ENCODE measurements at regions not wholly inside any gene's neighbourhood (a gene's known extent, or its start where the extent isn't known, plus 50 kb on each side); places are given as distances from the start of the nearest gene placed in this dataset.
"Not testable (repeated sequence)": the region's sequence is repeated elsewhere in the genome, so short reads cannot be mapped to it uniquely, and the experiment has no call there.

DNA sequence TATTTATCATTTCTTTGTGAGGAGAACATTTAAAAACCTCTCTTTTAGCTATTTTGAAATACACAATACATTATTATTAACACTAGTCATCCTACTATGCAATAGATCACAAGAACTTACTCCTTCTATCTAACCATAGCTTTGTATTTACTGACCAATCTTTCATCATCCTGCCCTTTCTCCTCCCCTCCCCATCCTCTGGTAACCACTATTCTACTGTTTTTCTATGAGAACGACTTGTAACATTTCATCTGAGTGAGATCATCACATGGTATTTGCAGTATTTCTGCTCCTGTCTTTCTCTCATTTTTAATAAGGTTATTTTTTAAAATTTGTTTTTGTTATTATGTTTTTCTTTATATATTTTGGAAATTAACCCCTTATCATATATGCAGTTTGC is 331.8 kb downstream of the TEX13C start:
- ChIA-PET POLR2A (no interaction called here), CTCF (no interaction called here)
- Mint-ChIP-seq H3K4me1 (no peaks in the 10 kb centered on the region), H3K27me3 (no peaks in the 10 kb centered on the region), H3K9me3 (no peaks in the 10 kb centered on the region), H3K36me3 (ENCODE audit: low read depth) (no peaks in the 10 kb centered on the region), H3K4me3 (no peak overlapping the region), H3K27ac (no peak overlapping the region)
- DNase-seq, result no peak

DNA sequence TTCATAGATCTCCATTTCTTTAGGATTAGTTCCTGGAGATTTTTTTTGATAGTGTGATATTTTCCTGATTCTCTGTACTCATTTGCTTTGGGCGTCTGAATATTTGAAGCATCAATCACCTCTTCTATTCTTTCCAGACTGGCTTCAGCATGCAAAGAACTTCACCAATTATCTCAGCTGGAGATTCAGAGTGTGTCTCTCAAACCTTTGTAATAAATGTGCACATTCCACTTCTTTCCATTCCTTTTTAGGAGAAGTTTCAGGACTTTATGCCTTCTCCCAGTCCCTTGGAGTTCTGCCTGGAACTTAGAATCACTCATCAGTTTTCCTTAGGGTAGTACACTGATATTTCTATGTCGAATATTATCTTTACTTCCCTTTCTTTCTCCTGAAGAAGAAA is 334.8 kb downstream of the TEX13C start:
- Mint-ChIP-seq H3K4me3 (no peak overlapping the region), H3K36me3 (ENCODE audit: low read depth) (no peaks in the 10 kb centered on the region), H3K27me3 (no peaks in the 10 kb centered on the region), H3K4me1 (no peaks in the 10 kb centered on the region), H3K27ac (no peak overlapping the region), H3K9me3 (no peaks in the 10 kb centered on the region)
- POLR2A ChIA-PET, result no interaction called here
- CTCF ChIA-PET, result no interaction called here
- DNase-seq, result no peak

- H3K9me3 Mint-ChIP-seq, result no peaks in the 10 kb centered on the region
- no peaks in the 10 kb centered on the region for H3K4me1 Mint-ChIP-seq
- CTCF ChIA-PET, result no interaction called here
These were observed 354.1 kb downstream of the TEX13C start for GRCh38 chrX:125673758-125674157.

DNA sequence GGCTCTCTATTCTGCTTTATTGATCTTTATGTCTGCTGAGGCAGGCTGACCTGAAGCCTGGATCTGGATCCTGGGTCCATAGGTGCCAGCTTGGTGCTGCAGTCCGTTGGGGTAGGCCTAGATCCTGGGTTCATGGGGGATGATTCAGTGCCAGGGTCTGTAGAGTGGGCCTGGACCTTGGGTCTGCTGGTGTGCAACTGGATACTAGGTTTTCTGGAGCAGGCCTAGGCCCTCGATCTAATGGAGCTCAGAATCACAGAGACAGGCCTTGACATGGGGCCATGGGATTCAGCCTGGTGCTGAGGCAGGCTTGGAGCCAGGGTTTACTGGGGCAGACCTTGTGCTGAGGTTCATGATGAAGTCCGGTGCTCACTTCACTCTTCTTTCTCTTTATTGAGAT is 358.6 kb downstream of the TEX13C start:
- Mint-ChIP-seq H3K4me3 (no peak overlapping the region), H3K27me3 (no peaks in the 10 kb centered on the region), H3K27ac (no peak overlapping the region), H3K9me3 (no peaks in the 10 kb centered on the region), H3K36me3 (ENCODE audit: low read depth) (no peaks in the 10 kb centered on the region), H3K4me1 (no peaks in the 10 kb centered on the region)
- POLR2A ChIA-PET, result no interaction called here
- no peak for DNase-seq
- CTCF ChIA-PET, result no interaction called here

More at GRCh38 chrX:125673758-125674157, 354.1 kb downstream of the TEX13C start:
- Mint-ChIP-seq H3K27ac (no peak overlapping the region), H3K36me3 (ENCODE audit: low read depth) (no peaks in the 10 kb centered on the region), H3K27me3 (no peaks in the 10 kb centered on the region), H3K4me3 (no peak overlapping the region)
- DNase-seq, result no peak
- POLR2A ChIA-PET, result no interaction called here

- Mint-ChIP-seq H3K27ac (no peak overlapping the region), H3K4me3 (no peak overlapping the region), H3K27me3 (no peaks in the 10 kb centered on the region), H3K36me3 (ENCODE audit: low read depth) (no peaks in the 10 kb centered on the region), H3K9me3 (no peaks in the 10 kb centered on the region), H3K4me1 (no peaks in the 10 kb centered on the region)
- ChIA-PET POLR2A (no interaction called here), CTCF (no interaction called here)
- DNase-seq, result no peak
These were observed 360.7 kb downstream of the TEX13C start for GRCh38 chrX:125680366-125680765.

GRCh38 chrX:125681058-125681457 is 361.4 kb downstream of the TEX13C start:
- DNase-seq, result no peak
- Mint-ChIP-seq H3K27ac (no peak overlapping the region), H3K4me3 (no peak overlapping the region), H3K36me3 (ENCODE audit: low read depth) (no peaks in the 10 kb centered on the region), H3K4me1 (no peaks in the 10 kb centered on the region), H3K27me3 (no peaks in the 10 kb centered on the region), H3K9me3 (no peaks in the 10 kb centered on the region)
- POLR2A ChIA-PET, result no interaction called here
- CTCF ChIA-PET, result no interaction called here

GRCh38 chrX:125681507-125681906 is 361.8 kb downstream of the TEX13C start:
- no peaks in the 10 kb centered on the region for H3K9me3 Mint-ChIP-seq
- no peaks in the 10 kb centered on the region for H3K4me1 Mint-ChIP-seq
- no peak overlapping the region for H3K4me3 Mint-ChIP-seq
- H3K36me3 Mint-ChIP-seq (ENCODE audit: low read depth), result no peaks in the 10 kb centered on the region
- DNase-seq, result no peak
- H3K27ac Mint-ChIP-seq, result no peak overlapping the region
- POLR2A ChIA-PET, result no interaction called here
- no peaks in the 10 kb centered on the region for H3K27me3 Mint-ChIP-seq
- CTCF ChIA-PET, result no interaction called here

GRCh38 chrX:125690522-125690921 is 370.9 kb downstream of the TEX13C start:
- H3K4me3 Mint-ChIP-seq; POLR2A ChIA-PET; CTCF ChIA-PET; H3K27me3 Mint-ChIP-seq; H3K4me1 Mint-ChIP-seq; H3K36me3 Mint-ChIP-seq (ENCODE audit: low read depth); H3K27ac Mint-ChIP-seq; H3K9me3 Mint-ChIP-seq; DNase-seq: not testable (repeated sequence)

DNA sequence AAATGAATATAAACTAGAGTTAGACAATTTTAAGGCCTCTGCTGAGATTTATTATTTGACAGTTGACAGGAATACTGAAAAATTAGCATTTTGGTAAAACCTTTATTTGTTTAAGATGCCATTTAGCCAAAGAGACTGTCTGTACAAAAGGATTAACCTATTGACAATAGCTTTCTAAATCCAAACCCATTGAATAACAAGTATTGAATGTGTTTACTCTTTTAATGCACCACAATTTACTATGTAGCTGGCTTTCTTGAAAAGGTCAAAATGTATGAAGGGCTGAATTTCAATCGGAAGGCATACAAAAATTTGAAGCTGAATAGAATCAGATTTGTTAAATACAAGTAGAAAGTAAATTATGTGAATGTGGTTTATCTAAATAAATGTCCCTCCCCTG is 374.5 kb downstream of the TEX13C start:
- H3K27me3 Mint-ChIP-seq, result no peaks in the 10 kb centered on the region
- CTCF ChIA-PET, result no interaction called here
- H3K9me3 Mint-ChIP-seq, result no peaks in the 10 kb centered on the region
- H3K36me3 Mint-ChIP-seq (ENCODE audit: low read depth), result no peaks in the 10 kb centered on the region
- no peak for DNase-seq
- no peaks in the 10 kb centered on the region for H3K4me1 Mint-ChIP-seq
- POLR2A ChIA-PET, result no interaction called here
- H3K27ac Mint-ChIP-seq, result no peak overlapping the region
- no peak overlapping the region for H3K4me3 Mint-ChIP-seq

- Mint-ChIP-seq H3K27ac (no peak overlapping the region), H3K4me3 (no peak overlapping the region), H3K4me1 (no peaks in the 10 kb centered on the region), H3K27me3 (no peaks in the 10 kb centered on the region), H3K36me3 (ENCODE audit: low read depth) (no peaks in the 10 kb centered on the region), H3K9me3 (no peaks in the 10 kb centered on the region)
- ChIA-PET CTCF (no interaction called here), POLR2A (no interaction called here)
- no peak for DNase-seq
These were observed 389.4 kb downstream of the TEX13C start for GRCh38 chrX:125709074-125709473.

GRCh38 chrX:125709532-125709931 is 389.9 kb downstream of the TEX13C start:
- Mint-ChIP-seq H3K4me3 (no peak overlapping the region), H3K27me3 (no peaks in the 10 kb centered on the region), H3K9me3 (no peaks in the 10 kb centered on the region), H3K36me3 (ENCODE audit: low read depth) (no peaks in the 10 kb centered on the region), H3K4me1 (no peaks in the 10 kb centered on the region), H3K27ac (no peak overlapping the region)
- no peak for DNase-seq
- POLR2A ChIA-PET, result no interaction called here
- CTCF ChIA-PET, result no interaction called here

- no peaks in the 10 kb centered on the region for H3K4me1 Mint-ChIP-seq
- no peak overlapping the region for H3K4me3 Mint-ChIP-seq
- H3K27ac Mint-ChIP-seq, result no peak overlapping the region
- H3K27me3 Mint-ChIP-seq, result no peaks in the 10 kb centered on the region
- DNase-seq, result no peak
- POLR2A ChIA-PET, result no interaction called here
- H3K9me3 Mint-ChIP-seq, result no peaks in the 10 kb centered on the region
- H3K36me3 Mint-ChIP-seq (ENCODE audit: low read depth), result no peaks in the 10 kb centered on the region
- CTCF ChIA-PET, result no interaction called here
These were observed 390.9 kb downstream of the TEX13C start for GRCh38 chrX:125710403-125711062.

- POLR2A ChIA-PET, result no interaction called here
- no peaks in the 10 kb centered on the region for H3K27me3 Mint-ChIP-seq
- H3K4me1 Mint-ChIP-seq, result no peaks in the 10 kb centered on the region
- no peak overlapping the region for H3K27ac Mint-ChIP-seq
- DNase-seq, result no peak
- no peaks in the 10 kb centered on the region for H3K9me3 Mint-ChIP-seq
- H3K4me3 Mint-ChIP-seq, result no peak overlapping the region
- CTCF ChIA-PET, result no interaction called here
- H3K36me3 Mint-ChIP-seq (ENCODE audit: low read depth), result no peaks in the 10 kb centered on the region
These were observed 391.4 kb downstream of the TEX13C start for GRCh38 chrX:125711103-125711502.

- no peaks in the 10 kb centered on the region for H3K4me1 Mint-ChIP-seq
- ChIA-PET POLR2A (no interaction called here), CTCF (no interaction called here)
- H3K27me3 Mint-ChIP-seq, result no peaks in the 10 kb centered on the region
- no peaks in the 10 kb centered on the region for H3K36me3 Mint-ChIP-seq (ENCODE audit: low read depth)
- no peak overlapping the region for H3K27ac Mint-ChIP-seq
- no peak for DNase-seq
- H3K9me3 Mint-ChIP-seq, result no peaks in the 10 kb centered on the region
- no peak overlapping the region for H3K4me3 Mint-ChIP-seq
These were observed 394.0 kb downstream of the TEX13C start for GRCh38 chrX:125713633-125714032.

GRCh38 chrX:125727117-125727516 is 407.4 kb downstream of the TEX13C start:
- Mint-ChIP-seq H3K27me3 (no peaks in the 10 kb centered on the region), H3K9me3 (no peaks in the 10 kb centered on the region), H3K4me1 (no peaks in the 10 kb centered on the region), H3K4me3 (no peak overlapping the region), H3K27ac (no peak overlapping the region), H3K36me3 (ENCODE audit: low read depth) (no peaks in the 10 kb centered on the region)
- ChIA-PET CTCF (no interaction called here), POLR2A (no interaction called here)
- no peak for DNase-seq
